ENCODE measurements at regions not wholly inside any gene's neighbourhood (a gene's known extent, or its start where the extent isn't known, plus 50 kb on each side); places are given as distances from the start of the nearest gene placed in this dataset.

DNA sequence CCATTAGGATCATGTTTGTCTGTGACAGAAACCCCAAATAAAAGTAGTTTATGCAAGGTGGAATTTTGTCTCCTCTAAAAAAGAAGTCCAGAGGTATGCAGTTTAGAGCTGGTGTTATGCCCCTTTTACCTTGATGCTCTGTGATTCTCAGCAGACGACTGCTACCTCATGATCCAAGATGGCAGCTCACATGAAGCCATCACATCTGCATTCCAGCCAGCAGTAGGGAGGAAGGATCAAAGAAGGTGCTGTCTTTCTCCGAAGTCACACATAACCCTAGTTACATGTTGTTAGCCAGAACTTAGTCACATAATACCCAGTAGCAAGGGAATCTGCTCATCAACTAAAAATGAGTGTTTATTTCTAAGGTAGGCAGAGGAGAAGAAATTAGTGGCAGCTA is 135.7 kb upstream of the HS3ST2 start:
- TF ChIP-seq, protein P1, sequence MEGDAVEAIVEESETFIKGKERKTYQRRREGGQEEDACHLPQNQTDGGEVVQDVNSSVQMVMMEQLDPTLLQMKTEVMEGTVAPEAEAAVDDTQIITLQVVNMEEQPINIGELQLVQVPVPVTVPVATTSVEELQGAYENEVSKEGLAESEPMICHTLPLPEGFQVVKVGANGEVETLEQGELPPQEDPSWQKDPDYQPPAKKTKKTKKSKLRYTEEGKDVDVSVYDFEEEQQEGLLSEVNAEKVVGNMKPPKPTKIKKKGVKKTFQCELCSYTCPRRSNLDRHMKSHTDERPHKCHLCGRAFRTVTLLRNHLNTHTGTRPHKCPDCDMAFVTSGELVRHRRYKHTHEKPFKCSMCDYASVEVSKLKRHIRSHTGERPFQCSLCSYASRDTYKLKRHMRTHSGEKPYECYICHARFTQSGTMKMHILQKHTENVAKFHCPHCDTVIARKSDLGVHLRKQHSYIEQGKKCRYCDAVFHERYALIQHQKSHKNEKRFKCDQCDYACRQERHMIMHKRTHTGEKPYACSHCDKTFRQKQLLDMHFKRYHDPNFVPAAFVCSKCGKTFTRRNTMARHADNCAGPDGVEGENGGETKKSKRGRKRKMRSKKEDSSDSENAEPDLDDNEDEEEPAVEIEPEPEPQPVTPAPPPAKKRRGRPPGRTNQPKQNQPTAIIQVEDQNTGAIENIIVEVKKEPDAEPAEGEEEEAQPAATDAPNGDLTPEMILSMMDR (IDR thresholded peaks at IDR 0.05): no peak
- no peak for TF ChIP-seq POLR2A (IDR thresholded peaks at IDR 0.05)

All from right lobe of liver (tissue), 4 donors.